IMR-90 (cell line): ENCODE measurements at regions not wholly inside any gene's neighbourhood (a gene's known extent, or its start where the extent isn't known, plus 50 kb on each side); places are given as distances from the start of the nearest gene placed in this dataset.
A peak's percentile ranks its signal among the peaks of the same experiment; 100 is the strongest.

ENCODE experiments used
- ATAC-seq: fragments of 200-7000 bp; cut with Tn5 transposase; 2 replicates; pipeline ENCODE4 v1.9.1; 2020; ENCODE audit warnings: low read depth, mild to moderate bottlenecking, moderate library complexity
- BruUV-seq: library from RNA; stranded (reverse); fragments of 400-500 nt; replicated peaks from 2 replicates; lab custom pipeline; 2021; lab: Mats Ljungman, UMichigan
- CTCF ChIA-PET: fragments of 300-600 bp; formaldehyde crosslinking; extraction: SDS; loops from one replicate; lab custom pipeline; 2021; ENCODE audit warnings: antibody characterized with exemption; lab: Yijun Ruan, JAX
- POLR2A ChIA-PET: fragments of 300-600 bp; sonication (Branson Sonifier 250); formaldehyde crosslinking; loops from one replicate; lab custom pipeline; 2022; ENCODE audit warnings: antibody characterized with exemption; ENCODE audit not compliant: unreplicated experiment; lab: Charles Lee
- DNase-seq: peaks from one replicate; pipeline ENCODE4 v3.0.0; 2013
- H2AFZ ChIP-seq: replicated peaks from 2 replicates; pipeline ENCODE3; 2013; ENCODE audit warnings: low read length, mild to moderate bottlenecking; ENCODE audit not compliant: poor library complexity
- H2AK5ac ChIP-seq: 2 replicates; pipeline ENCODE4 v1.6.1; 2013; ENCODE audit warnings: low read depth, low read length, inconsistent platforms
- H2AK9ac ChIP-seq: replicated peaks from 2 replicates; pipeline ENCODE3; 2013; ENCODE audit warnings: mild to moderate bottlenecking, low read depth, low read length, moderate library complexity; ENCODE audit not compliant: poor library complexity
- H2BK120ac ChIP-seq: 2 replicates; pipeline ENCODE4 v1.6.1; 2013; ENCODE audit warnings: low read depth, low read length, inconsistent platforms
- H2BK15ac ChIP-seq: 3 replicates; pipeline ENCODE4 v1.6.1; 2013; ENCODE audit warnings: low read depth, low read length, inconsistent platforms
- H2BK20ac ChIP-seq: 2 replicates; pipeline ENCODE4 v1.6.1; 2013; ENCODE audit warnings: low read depth, mild to moderate bottlenecking, inconsistent platforms, low read length, moderate library complexity
- H2BK5ac ChIP-seq: 2 replicates; pipeline ENCODE4 v1.6.1; 2013; ENCODE audit warnings: mild to moderate bottlenecking, low read depth, low read length, inconsistent platforms; ENCODE audit not compliant: poor library complexity, severe bottlenecking
- H3K14ac ChIP-seq: replicated peaks from 2 replicates; pipeline ENCODE4 v1.6.1; 2013; ENCODE audit warnings: low read depth, low read length, inconsistent platforms
- H3K18ac ChIP-seq: 2 replicates; pipeline ENCODE4 v1.6.1; 2013; ENCODE audit warnings: low read depth, low read length, control low read depth
- H3K23ac ChIP-seq: 2 replicates; pipeline ENCODE4 v1.6.1; 2013; ENCODE audit warnings: low read depth, low read length, inconsistent platforms
- H3K27ac ChIP-seq: 2 replicates; pipeline ENCODE4 v1.5.1; 2013; ENCODE audit warnings: mild to moderate bottlenecking, control low read depth, low read length; ENCODE audit not compliant: insufficient read depth
- H3K27me3 ChIP-seq: 2 replicates; pipeline ENCODE4 v1.6.1; 2013; ENCODE audit warnings: low read length; ENCODE audit not compliant: control insufficient read depth, insufficient read depth
- H3K36me3 ChIP-seq: 2 replicates; pipeline ENCODE4 v1.6.1; 2013; ENCODE audit warnings: low read length, mixed read lengths; ENCODE audit not compliant: control insufficient read depth, insufficient read depth
- H3K4ac ChIP-seq: 2 replicates; pipeline ENCODE4 v1.6.1; 2013; ENCODE audit warnings: low read depth, low read length, inconsistent platforms
- H3K4me1 ChIP-seq: 2 replicates; pipeline ENCODE4 v1.6.1; 2013; ENCODE audit warnings: low read length, mixed read lengths; ENCODE audit not compliant: control insufficient read depth, insufficient read depth
- H3K4me2 ChIP-seq: 2 replicates; pipeline ENCODE4 v1.6.1; 2013; ENCODE audit warnings: low read depth, mild to moderate bottlenecking, control low read depth, low read length, moderate library complexity
- H3K4me3 ChIP-seq: 2 replicates; pipeline ENCODE4 v1.5.1; 2013; ENCODE audit warnings: low read depth, mild to moderate bottlenecking, control low read depth, low read length, moderate library complexity; ENCODE audit not compliant: insufficient read depth
- H3K56ac ChIP-seq: 2 replicates; pipeline ENCODE4 v1.6.1; 2013; ENCODE audit warnings: low read length, inconsistent platforms; ENCODE audit not compliant: insufficient read depth; ENCODE audit errors: extremely low read depth
- H3K79me1 ChIP-seq, 2 experiments: 2 replicates each; pipeline ENCODE4 v1.6.1; 2013; ENCODE audit warnings: low read length in 2 of 2, inconsistent platforms in 1 of 2, low read depth in 1 of 2
- H3K9ac ChIP-seq: 2 replicates; pipeline ENCODE4 v1.6.1; 2013; ENCODE audit warnings: low read depth, low read length, control low read depth
- H3K9me1 ChIP-seq: 2 replicates; pipeline ENCODE4 v1.6.1; 2013; ENCODE audit warnings: low read length, inconsistent platforms; ENCODE audit not compliant: insufficient read depth
- H3K9me3 ChIP-seq: 2 replicates; pipeline ENCODE4 v1.6.1; 2013; ENCODE audit warnings: low read length; ENCODE audit not compliant: control insufficient read depth, insufficient read depth
- H4K20me1 ChIP-seq: 2 replicates; pipeline ENCODE4 v1.6.1; 2013; ENCODE audit warnings: low read length, inconsistent platforms; ENCODE audit not compliant: insufficient read depth
- H4K5ac ChIP-seq: 2 replicates; pipeline ENCODE4 v1.6.1; 2013; ENCODE audit warnings: mild to moderate bottlenecking, low read depth, low read length, control low read depth
- H4K8ac ChIP-seq, 2 experiments: 2 replicates each; pipeline ENCODE4 v1.6.1; 2013; ENCODE audit warnings: low read depth in 2 of 2, low read length in 2 of 2, control low read depth in 1 of 2, inconsistent platforms in 1 of 2
- H4K91ac ChIP-seq: 2 replicates; pipeline ENCODE4 v1.6.1; 2013; ENCODE audit warnings: low read depth, low read length, inconsistent platforms; ENCODE audit not compliant: insufficient read depth
- FOS ChIP-seq: fragments of 150-350 bp; IDR thresholded peaks from 2 replicates; pipeline ENCODE4 v1.6.1; 2016; ENCODE audit warnings: low read depth, low read length
- RAD21 ChIP-seq: IDR thresholded peaks from 2 replicates; pipeline ENCODE4 v1.6.1; 2012; ENCODE audit warnings: low read length, improper control_type of control experiment
- USF2 ChIP-seq: fragments of 150-350 bp; IDR thresholded peaks from 2 replicates; pipeline ENCODE4 v1.6.1; 2017; ENCODE audit warnings: mild to moderate bottlenecking, antibody characterized with exemption, low read length, low read depth
- WGBS, 2 experiments: methylation state at CpG; one replicate each; pipeline versions ENCODE4 v1.1.5 to v1.1.7; 2013; ENCODE audit warnings: missing lambda C conversion rate in 2 of 2; ENCODE audit not compliant: insufficient read length in 1 of 2; ENCODE audit errors: extremely low coverage in 2 of 2; 5-methylcytosine and 5-hydroxymethylcytosine counted together
- dilution Hi-C: fragments of 300-500 bp; cut with HindIII; formaldehyde crosslinking; loops from one replicate; pipeline ENCODE4 v1.14.3; 2018; ENCODE audit warnings: low sequenced_read_pairs; ENCODE audit not compliant: unreplicated experiment
- in situ Hi-C: fragments of 300-500 bp; cut with MboI; formaldehyde crosslinking; loops from 3 replicates; pipeline ENCODE4 v1.14.3; 2019; ENCODE audit warnings: low sequenced_read_pairs, inconsistent platforms, mixed read lengths
- intact Hi-C: fragments of 100-400 bp; cut with micrococcal nuclease; formaldehyde crosslinking; loops from 2 replicates; pipeline ENCODE4 v1.10.0; 2022

- peak overlapping the region in 1 of 2 experiments; percentile 57; a peak in 1 of 4 replicates for H4K8ac ChIP-seq
- no peaks in the 10 kb centered on the region for H3K36me3 ChIP-seq
- peak; percentile 60; the same call in 1 of the 2 replicates for ATAC-seq
- no peak overlapping the region for H3K4ac ChIP-seq
- H3K9ac ChIP-seq: no peak overlapping the region
- intact Hi-C loops: no loop called here
- dilution Hi-C loops: no loop called here
- H3K9me3 ChIP-seq: no peaks in the 10 kb centered on the region
- H2BK15ac ChIP-seq: no peak overlapping the region
- TF ChIP-seq RAD21 (no peak), FOS (peak; percentile 60; the same call in 1 of the 2 replicates), USF2 (0 out of 2 replicates have a peak, but pooled peaks have one; percentile 47)
- H2BK5ac ChIP-seq: no peak overlapping the region
- H2BK120ac ChIP-seq: peak overlapping the region; percentile 33; the same call in 1 of the 2 replicates
- H3K4me2 ChIP-seq: peak overlapping the region; percentile 57; the same call in 1 of the 2 replicates
- in situ Hi-C loops: no loop called here
- no peak overlapping the region for H2BK20ac ChIP-seq
- H4K91ac ChIP-seq: no peak overlapping the region
- no peak overlapping the region for H3K4me3 ChIP-seq
- peak overlapping the region; percentile 53; the same call in 1 of the 2 replicates for H3K27ac ChIP-seq
- H3K56ac ChIP-seq: no peak overlapping the region
- peaks cover 7% of the 10 kb centered on the region for H3K4me1 ChIP-seq
- H2AK9ac ChIP-seq: no peak overlapping the region
- peak; percentile 66 for DNase-seq
- POLR2A ChIA-PET: no interaction called here
- peak overlapping the region; percentile 25 for H4K5ac ChIP-seq
- peak overlapping the region; percentile 80 for H2AFZ ChIP-seq
- no peaks in the 10 kb centered on the region for H4K20me1 ChIP-seq
- H3K9me1 ChIP-seq: peaks cover 3% of the 10 kb centered on the region; the same call in 1 of the 2 replicates
- BruUV-seq: no TSS peak
- no peaks in the 10 kb centered on the region for H3K27me3 ChIP-seq
- H3K23ac ChIP-seq: no peak overlapping the region
- CTCF ChIA-PET: no interaction called here
- H3K79me1 ChIP-seq: no peaks in the 10 kb centered on the region
- H3K18ac ChIP-seq: peak overlapping the region; percentile 58; the same call in 1 of the 2 replicates
- H2AK5ac ChIP-seq: peak overlapping the region; percentile 29
- peak overlapping the region; percentile 11; the same call in 1 of the 2 replicates for H3K14ac ChIP-seq
- 40% methylated on average over 1 of the region's 9 CpGs; no CpG with 5 or more reads in 1 of the 2 experiments for WGBS, 2 experiments
Observed at GRCh38 chr9:81833563-81834345, 94.5 kb upstream of the SPATA31D4 start.
